ENCODE measurements at regions not wholly inside any gene's neighbourhood (a gene's known extent, or its start where the extent isn't known, plus 50 kb on each side); places are given as distances from the start of the nearest gene placed in this dataset.

GRCh38 chr14:98280436-98280835, 991.6 kb downstream of the BCL11B start:
- intact Hi-C loops (cut with DNase I; ENCODE audit: low total_unique reads): no loop called here
- Histone ChIP-seq H3K27ac (no peak overlapping the region), H3K36me3 (no peaks in the 10 kb centered on the region), H3K9me3 (no peaks in the 10 kb centered on the region), H3K4me1 (no peaks in the 10 kb centered on the region), H3K4me3 (no peak overlapping the region), H3K27me3 (no peaks in the 10 kb centered on the region)
- no peak for DNase-seq
- no peak for TF ChIP-seq CTCF (IDR thresholded peaks at IDR 0.05)

DNA sequence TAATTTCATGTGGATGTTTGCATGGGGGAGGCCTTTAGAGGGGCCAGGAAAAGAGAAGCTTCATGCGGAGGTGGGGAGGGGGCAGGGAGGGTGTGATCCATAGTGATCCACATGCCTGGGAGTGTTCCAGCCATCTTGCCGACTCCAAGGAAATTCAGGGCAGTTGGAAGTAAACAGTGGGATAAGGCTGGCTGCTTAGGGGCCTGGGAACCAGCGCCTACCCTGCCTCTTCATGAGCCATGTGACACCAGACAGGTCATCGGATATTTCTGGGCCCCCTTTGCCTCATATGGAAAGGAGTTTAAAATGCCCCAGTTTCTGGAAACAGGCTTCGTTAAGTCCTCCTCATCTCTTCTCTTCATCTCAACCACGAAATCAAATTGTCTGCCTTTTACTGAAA, 983.2 kb downstream of the BCL11B start:
- Histone ChIP-seq H3K36me3 (no peaks in the 10 kb centered on the region), H3K4me3 (no peak overlapping the region), H3K27me3 (no peaks in the 10 kb centered on the region), H3K4me1 (no peaks in the 10 kb centered on the region), H3K9me3 (peaks cover 0 to 4% (median 0%) of the 10 kb centered on the region in 3 donors), H3K27ac (no peak overlapping the region)
- TF ChIP-seq CTCF (IDR thresholded peaks at IDR 0.05): no peak
- DNase-seq: no peak
- intact Hi-C loops (cut with DNase I; ENCODE audit: low total_unique reads): no loop called here

DNA sequence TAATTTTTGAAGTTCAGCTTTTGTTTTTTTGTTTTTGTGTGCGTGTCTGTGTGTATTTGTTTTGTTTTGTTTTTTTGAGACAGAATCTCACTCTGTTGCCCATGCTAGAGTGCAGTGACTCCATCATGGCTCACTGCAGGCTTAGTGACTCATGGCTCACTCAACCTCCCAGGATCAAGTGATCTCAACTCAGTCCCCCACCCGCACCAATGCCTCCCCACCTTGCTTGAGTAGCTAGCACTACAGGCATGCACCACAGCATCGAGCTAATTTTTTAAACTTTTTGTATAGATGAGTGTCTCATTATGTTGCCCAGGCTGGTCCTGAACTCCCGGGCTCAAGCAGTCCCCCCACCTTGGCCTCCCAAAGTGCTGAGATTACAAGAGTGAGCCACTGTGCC, 981.4 kb downstream of the BCL11B start:
- no peak for TF ChIP-seq CTCF (IDR thresholded peaks at IDR 0.05)
- Histone ChIP-seq H3K27me3 (no peaks in the 10 kb centered on the region), H3K4me1 (no peaks in the 10 kb centered on the region), H3K9me3 (peaks cover 0 to 4% (median 0%) of the 10 kb centered on the region in 3 donors), H3K4me3 (no peak overlapping the region), H3K36me3 (no peaks in the 10 kb centered on the region), H3K27ac (no peak overlapping the region)
- DNase-seq: no peak
- intact Hi-C loops (cut with DNase I; ENCODE audit: low total_unique reads): no loop called here

- H3K27me3 ChIP-seq: no peaks in the 10 kb centered on the region
- H3K4me3 ChIP-seq: no peak overlapping the region
- H3K27ac ChIP-seq: no peak overlapping the region
- H3K4me1 ChIP-seq: no peaks in the 10 kb centered on the region
- intact Hi-C loops (cut with DNase I; ENCODE audit: low total_unique reads): no loop called here
- no peak for TF ChIP-seq CTCF (IDR thresholded peaks at IDR 0.05)
- H3K9me3 ChIP-seq: no peaks in the 10 kb centered on the region
- no peak for DNase-seq
- no peaks in the 10 kb centered on the region for H3K36me3 ChIP-seq
Measured at GRCh38 chr14:98292191-98292590, 979.8 kb downstream of the BCL11B start.

DNA sequence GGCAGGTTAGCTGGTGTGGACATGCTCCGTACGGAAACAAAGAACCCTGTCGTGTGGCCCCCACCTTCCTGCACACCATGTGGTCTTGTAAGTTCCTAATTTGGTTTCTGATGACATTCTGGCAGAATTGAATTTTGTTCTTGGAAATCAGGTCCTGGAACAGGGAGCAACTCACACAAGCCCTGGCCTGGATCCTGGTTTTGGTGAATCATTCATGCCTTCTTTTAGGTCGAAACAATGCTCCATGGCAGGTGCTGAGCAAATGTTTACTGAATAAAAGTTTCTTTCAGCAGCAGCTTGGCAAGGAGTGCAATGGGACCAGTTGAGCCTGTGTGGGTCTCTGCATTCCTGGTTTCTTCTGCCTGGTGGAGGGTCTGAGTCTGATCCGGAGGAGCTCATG, 978.4 kb downstream of the BCL11B start:
- Histone ChIP-seq H3K27ac (no peak overlapping the region), H3K36me3 (no peaks in the 10 kb centered on the region), H3K4me3 (no peak overlapping the region), H3K27me3 (no peaks in the 10 kb centered on the region), H3K9me3 (no peaks in the 10 kb centered on the region), H3K4me1 (no peaks in the 10 kb centered on the region)
- DNase-seq: no peak
- intact Hi-C loops (cut with DNase I; ENCODE audit: low total_unique reads): no loop called here
- no peak for TF ChIP-seq CTCF (IDR thresholded peaks at IDR 0.05)

DNA sequence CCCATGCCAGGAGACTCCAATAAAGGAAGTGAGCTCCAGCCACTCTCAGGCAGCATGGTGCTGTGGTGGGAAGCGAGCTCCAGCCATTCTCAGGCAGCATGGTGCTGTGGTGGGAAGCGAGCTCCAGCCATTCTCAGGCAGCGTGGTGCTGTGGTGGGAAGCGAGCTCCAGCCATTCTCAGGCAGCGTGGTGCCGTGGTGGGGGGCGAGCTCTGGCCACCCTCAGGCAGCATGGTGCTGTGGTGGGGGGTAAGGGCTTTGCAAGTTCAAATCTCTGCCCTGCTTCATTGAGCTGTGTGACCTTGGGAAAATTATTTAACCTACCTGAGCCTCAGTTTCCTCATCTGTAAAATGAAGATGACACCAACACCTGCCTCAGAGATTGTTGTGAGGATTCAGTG, 975.1 kb downstream of the BCL11B start:
- Histone ChIP-seq H3K27ac (no peak overlapping the region), H3K4me3 (no peak overlapping the region), H3K36me3 (no peaks in the 10 kb centered on the region), H3K4me1 (no peaks in the 10 kb centered on the region), H3K27me3 (no peaks in the 10 kb centered on the region), H3K9me3 (no peaks in the 10 kb centered on the region)
- intact Hi-C loops (cut with DNase I; ENCODE audit: low total_unique reads): no loop called here
- DNase-seq: no peak
- no peak for TF ChIP-seq CTCF (IDR thresholded peaks at IDR 0.05)
